HFF-Myc (cell line): ENCODE measurements at regions not wholly inside any gene's neighbourhood (a gene's known extent, or its start where the extent isn't known, plus 50 kb on each side); places are given as distances from the start of the nearest gene placed in this dataset.
"Not testable (repeated sequence)": the region's sequence is repeated elsewhere in the genome, so short reads cannot be mapped to it uniquely, and the experiment has no call there.

Experiments used
- DNase-seq: peaks from one replicate; pipeline ENCODE4 v3.0.0-alpha.2; 2011; ENCODE audit warnings: low read depth; ENCODE audit errors: extremely low read depth
- H3K4me3 ChIP-seq: replicated peaks from 2 replicates; pipeline ENCODE4 v1.5.1; 2011; ENCODE audit warnings: low read depth, mild to moderate bottlenecking, control low read depth, low read length
- TF ChIP-seq, protein P1 (sequence below): IDR thresholded peaks from 2 replicates; pipeline ENCODE4 v1.5.1; 2012; ENCODE audit warnings: mild to moderate bottlenecking, low read depth, low read length, control low read depth; ENCODE audit errors: missing control alignments

DNA sequence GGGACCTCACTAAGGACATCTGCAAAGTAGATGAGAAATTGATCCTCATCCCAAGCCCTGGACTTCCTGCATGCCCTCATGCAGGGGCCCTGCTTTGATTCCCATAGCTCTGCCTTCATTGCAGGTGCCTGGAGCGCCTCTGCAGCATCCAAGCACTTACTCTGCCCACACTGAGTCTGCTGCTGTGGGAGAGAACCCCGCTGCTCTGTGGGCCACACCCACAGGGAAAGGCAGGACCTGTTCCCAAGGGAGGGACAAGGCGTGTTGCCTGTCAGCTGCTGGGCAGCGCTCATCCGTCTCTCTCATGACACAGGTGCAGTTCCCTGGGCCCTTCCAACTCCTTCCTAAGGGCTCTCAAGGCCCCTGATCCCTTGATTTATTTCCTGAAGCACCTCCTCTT, 266.8 kb upstream of the SMIM21 start:
- H3K4me3 ChIP-seq: no peak overlapping the region
- DNase-seq: no peak
- TF ChIP-seq, protein P1, sequence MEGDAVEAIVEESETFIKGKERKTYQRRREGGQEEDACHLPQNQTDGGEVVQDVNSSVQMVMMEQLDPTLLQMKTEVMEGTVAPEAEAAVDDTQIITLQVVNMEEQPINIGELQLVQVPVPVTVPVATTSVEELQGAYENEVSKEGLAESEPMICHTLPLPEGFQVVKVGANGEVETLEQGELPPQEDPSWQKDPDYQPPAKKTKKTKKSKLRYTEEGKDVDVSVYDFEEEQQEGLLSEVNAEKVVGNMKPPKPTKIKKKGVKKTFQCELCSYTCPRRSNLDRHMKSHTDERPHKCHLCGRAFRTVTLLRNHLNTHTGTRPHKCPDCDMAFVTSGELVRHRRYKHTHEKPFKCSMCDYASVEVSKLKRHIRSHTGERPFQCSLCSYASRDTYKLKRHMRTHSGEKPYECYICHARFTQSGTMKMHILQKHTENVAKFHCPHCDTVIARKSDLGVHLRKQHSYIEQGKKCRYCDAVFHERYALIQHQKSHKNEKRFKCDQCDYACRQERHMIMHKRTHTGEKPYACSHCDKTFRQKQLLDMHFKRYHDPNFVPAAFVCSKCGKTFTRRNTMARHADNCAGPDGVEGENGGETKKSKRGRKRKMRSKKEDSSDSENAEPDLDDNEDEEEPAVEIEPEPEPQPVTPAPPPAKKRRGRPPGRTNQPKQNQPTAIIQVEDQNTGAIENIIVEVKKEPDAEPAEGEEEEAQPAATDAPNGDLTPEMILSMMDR: no peak

DNA sequence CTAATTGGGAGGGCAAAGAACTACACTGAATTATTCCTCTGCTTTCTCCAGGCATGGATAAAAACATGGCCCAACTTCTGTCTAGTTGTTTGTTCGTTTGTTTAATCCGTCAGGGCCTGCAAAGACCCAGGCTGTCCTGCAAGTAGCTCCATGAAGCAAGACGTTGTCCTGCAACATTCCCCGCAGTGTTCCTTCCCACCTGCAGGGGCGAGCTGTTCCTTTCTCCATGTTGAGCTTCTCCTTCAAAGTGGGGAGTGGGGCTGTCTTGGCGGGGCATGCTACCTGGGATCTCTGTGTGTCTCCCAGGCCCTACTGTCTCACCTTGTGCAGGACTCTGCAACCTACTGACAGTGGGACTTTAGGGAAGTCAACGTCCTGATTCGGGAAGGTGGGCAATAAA, 264.0 kb upstream of the SMIM21 start:
- TF ChIP-seq, protein P1: peak; percentile 12
- no peak overlapping the region for H3K4me3 ChIP-seq
- no peak for DNase-seq

DNA sequence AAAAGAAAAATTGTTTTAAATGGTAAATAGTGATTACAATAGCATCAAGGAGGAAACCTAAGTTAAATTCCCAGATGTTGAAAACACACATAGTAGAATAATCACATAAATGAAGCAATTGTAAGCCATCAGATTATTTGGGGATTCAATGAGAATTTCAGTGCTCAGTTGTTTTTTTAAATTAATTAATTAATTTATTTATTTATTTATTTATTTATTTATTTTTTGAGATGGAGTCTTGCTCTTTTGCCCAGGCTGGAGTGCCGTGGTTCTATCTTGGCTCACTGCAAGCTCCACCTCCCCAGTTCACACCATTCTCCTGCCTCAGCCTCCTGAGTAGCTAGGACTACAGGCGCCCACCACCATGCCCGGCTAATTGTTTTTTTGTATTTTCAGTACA, 262.8 kb upstream of the SMIM21 start:
- H3K4me3 ChIP-seq, DNase-seq: not testable (repeated sequence)

DNA sequence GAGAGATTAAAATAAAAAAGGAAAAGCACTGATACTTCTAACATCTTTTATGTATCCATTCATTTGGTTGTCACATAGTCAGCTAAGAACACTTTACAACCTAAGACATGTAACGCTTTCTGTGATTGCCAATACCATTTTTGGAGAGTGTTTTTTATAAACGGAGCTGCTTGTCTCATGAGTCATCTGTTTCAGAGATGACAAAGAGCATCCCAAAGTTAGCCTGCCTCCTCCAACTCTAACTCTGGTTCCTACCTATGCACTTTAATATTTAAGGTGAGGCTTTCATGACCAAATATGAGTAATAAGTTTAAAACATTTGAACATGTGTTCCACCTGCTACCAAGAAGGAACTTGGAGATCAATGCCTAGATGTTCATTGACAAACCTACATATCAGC, 260.1 kb upstream of the SMIM21 start:
- no peak overlapping the region for H3K4me3 ChIP-seq
- TF ChIP-seq, protein P1: no peak
- DNase-seq: no peak

DNA sequence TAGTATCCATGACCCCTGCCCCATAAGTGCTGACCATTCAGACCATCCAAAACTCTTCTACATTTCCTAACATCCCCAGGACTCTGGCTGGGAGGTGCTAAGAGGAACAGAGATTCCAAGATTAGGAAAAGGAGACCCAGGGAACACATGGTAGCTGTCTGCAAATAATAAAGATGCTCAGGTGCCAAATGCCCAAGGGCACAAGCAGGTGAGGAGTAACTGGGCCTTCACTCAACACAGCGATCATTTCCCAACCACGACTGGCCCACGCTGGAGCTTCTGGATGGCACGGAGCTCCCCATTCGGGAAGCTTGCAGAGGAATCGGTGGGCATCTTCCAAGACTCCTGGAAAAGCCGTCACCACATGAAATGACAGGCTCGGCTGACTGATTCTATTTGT, 255.9 kb upstream of the SMIM21 start:
- no peak for DNase-seq
- no peak overlapping the region for H3K4me3 ChIP-seq
- TF ChIP-seq, protein P1: no peak

DNA sequence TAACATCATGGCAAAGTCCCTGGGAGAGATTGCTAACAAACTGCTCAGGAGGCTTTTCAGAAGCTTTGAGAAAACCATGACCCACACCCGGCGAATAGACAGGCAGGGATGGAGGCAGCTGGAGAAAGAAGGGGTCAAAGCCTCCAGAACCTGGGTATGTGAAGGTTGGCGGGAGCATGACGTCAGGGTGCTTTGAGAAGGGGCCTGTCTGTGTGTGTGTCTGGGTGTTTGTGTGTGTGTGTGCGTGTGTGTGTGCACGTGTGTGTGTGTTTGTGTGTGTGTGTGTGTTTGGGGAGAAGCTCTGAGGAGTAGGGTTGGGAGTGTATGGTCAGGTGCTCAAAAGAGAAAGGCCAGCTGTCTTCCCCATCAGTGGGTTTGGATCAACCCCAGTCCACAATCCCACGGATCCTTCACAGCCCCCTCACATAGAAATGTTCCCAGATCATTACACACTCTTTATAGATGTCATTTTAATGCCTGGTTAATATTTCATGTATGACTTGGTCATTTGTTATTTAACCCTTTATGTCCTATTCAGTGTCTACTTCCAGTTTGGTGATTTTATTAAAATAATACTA, 254.1 kb upstream of the SMIM21 start:
- H3K4me3 ChIP-seq: no peak overlapping the region
- no peak for DNase-seq
- TF ChIP-seq, protein P1: no peak

DNA sequence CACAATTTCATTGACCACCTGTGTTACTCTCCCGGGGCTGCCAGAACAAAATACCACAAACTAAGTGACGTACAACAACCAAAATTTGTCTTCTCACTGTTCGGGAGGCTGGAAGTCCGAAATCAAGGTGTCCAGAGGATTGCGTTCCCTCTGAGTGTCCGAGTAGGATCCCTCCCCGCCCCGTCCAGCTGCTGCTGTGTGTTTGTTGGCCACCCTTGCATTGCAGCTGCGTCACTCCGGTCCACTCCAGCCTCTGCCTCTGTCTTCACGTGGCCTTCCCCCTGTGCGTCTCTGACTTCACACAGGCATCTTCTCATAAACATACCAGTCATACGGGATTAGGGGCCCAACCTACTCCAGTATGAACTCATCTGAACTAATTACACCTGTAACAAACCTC, 251.8 kb upstream of the SMIM21 start:
- TF ChIP-seq, protein P1: no peak
- no peak for DNase-seq
- no peak overlapping the region for H3K4me3 ChIP-seq
